ENCODE measurements at regions not wholly inside any gene's neighbourhood (a gene's known extent, or its start where the extent isn't known, plus 50 kb on each side); places are given as distances from the start of the nearest gene placed in this dataset.
"Not testable (repeated sequence)": the region's sequence is repeated elsewhere in the genome, so short reads cannot be mapped to it uniquely, and the experiment has no call there.

GRCh38 chrX:83416273-83416672 is 91.8 kb upstream of the POU3F4 start:
- Histone ChIP-seq H3K4me2 (ENCODE audit: low read depth, low read length, poor library complexity, severe bottlenecking) (no peak overlapping the region), H3K9me2 (replicated peaks; ENCODE audit: insufficient read depth, low read length) (no peaks in the 10 kb centered on the region), H3K9me3 (ENCODE audit: low read length) (peaks cover 8% of the 10 kb centered on the region), H3K27ac (ENCODE audit: low read length) (no peak overlapping the region), H3K4me1 (ENCODE audit: low read length) (no peaks in the 10 kb centered on the region), H4K20me1 (ENCODE audit: insufficient read depth, low read depth, low read length) (no peaks in the 10 kb centered on the region), H3K79me2 (ENCODE audit: low read length) (no peaks in the 10 kb centered on the region), H2AFZ (ENCODE audit: low read length) (no peak overlapping the region), H3K36me3 (ENCODE audit: insufficient read depth, low read length) (no peaks in the 10 kb centered on the region), H3K4me3 (ENCODE audit: low read length) (no peak overlapping the region), H3K9ac (ENCODE audit: low read length) (no peak overlapping the region), H3K27me3 (ENCODE audit: low read length) (no peaks in the 10 kb centered on the region)
- peak; percentile 65 for DNase-seq

- Histone ChIP-seq H3K9me2 (replicated peaks; ENCODE audit: insufficient read depth, low read length) (no peaks in the 10 kb centered on the region), H3K4me3 (ENCODE audit: low read length) (no peak overlapping the region), H3K4me2 (ENCODE audit: low read depth, low read length, poor library complexity, severe bottlenecking) (no peak overlapping the region), H2AFZ (ENCODE audit: low read length) (no peak overlapping the region), H3K36me3 (ENCODE audit: insufficient read depth, low read length) (no peaks in the 10 kb centered on the region), H3K9ac (ENCODE audit: low read length) (no peak overlapping the region), H4K20me1 (ENCODE audit: insufficient read depth, low read depth, low read length) (no peaks in the 10 kb centered on the region), H3K27me3 (ENCODE audit: low read length) (no peaks in the 10 kb centered on the region), H3K27ac (ENCODE audit: low read length) (no peak overlapping the region), H3K79me2 (ENCODE audit: low read length) (no peaks in the 10 kb centered on the region), H3K9me3 (ENCODE audit: low read length) (peaks cover 17% of the 10 kb centered on the region), H3K4me1 (ENCODE audit: low read length) (no peaks in the 10 kb centered on the region)
- no peak for DNase-seq
Measured at GRCh38 chrX:83419030-83419792, 88.9 kb upstream of the POU3F4 start.

DNA sequence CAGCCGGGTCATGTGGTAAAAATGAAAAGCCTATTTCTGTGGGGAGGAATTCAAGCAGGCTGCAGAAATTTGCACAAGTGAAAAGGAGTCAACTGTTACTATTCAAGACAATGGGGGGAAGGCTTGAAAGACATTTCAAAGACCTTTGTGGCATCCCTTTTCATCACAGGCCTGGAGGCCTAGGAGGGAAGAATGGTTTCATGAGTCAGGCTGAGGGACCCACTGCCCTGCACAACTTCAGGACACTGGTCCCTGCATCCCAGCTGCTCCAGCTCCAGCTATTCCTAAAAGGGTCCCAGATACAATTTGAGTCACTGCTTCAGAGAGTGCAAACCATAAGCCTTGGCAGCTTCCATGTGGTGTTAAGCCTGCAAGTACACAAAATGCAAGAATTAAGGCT is 85.3 kb upstream of the POU3F4 start:
- no peaks in the 10 kb centered on the region for H3K27me3 ChIP-seq (ENCODE audit: low read length)
- H3K9me2 ChIP-seq (replicated peaks; ENCODE audit: insufficient read depth, low read length), result no peaks in the 10 kb centered on the region
- H3K4me2 ChIP-seq (ENCODE audit: low read depth, low read length, poor library complexity, severe bottlenecking), result no peak overlapping the region
- no peaks in the 10 kb centered on the region for H3K36me3 ChIP-seq (ENCODE audit: insufficient read depth, low read length)
- no peak overlapping the region for H3K27ac ChIP-seq (ENCODE audit: low read length)
- no peak for DNase-seq
- H3K4me1 ChIP-seq (ENCODE audit: low read length), result no peaks in the 10 kb centered on the region
- no peak overlapping the region for H3K9ac ChIP-seq (ENCODE audit: low read length)
- no peaks in the 10 kb centered on the region for H3K79me2 ChIP-seq (ENCODE audit: low read length)
- H2AFZ ChIP-seq (ENCODE audit: low read length), result no peak overlapping the region
- H4K20me1 ChIP-seq (ENCODE audit: insufficient read depth, low read depth, low read length), result no peaks in the 10 kb centered on the region
- H3K4me3 ChIP-seq (ENCODE audit: low read length), result no peak overlapping the region
- H3K9me3 ChIP-seq (ENCODE audit: low read length), result peaks cover 25% of the 10 kb centered on the region

DNA sequence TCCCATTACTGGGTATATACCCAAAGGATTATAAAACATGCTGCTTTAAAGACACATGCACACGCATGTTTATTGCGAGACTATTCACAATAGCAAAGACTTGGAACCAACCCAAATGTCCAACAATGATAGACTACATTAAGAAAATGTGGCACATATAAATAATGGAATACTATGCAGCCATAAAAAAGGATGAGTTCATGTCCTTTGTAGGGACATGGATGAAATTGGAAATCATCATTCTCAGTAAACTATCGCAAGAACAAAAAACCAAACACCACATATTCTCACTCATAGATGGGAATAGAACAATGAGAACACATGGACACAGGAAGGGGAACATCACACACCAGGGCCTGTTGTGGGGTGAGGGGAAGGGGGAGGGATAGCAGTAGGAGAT is 65.5 kb upstream of the POU3F4 start:
- not testable (repeated sequence) for H3K27ac ChIP-seq (ENCODE audit: low read length); H2AFZ ChIP-seq (ENCODE audit: low read length); H3K79me2 ChIP-seq (ENCODE audit: low read length); H4K20me1 ChIP-seq (ENCODE audit: insufficient read depth, low read depth, low read length); H3K4me1 ChIP-seq (ENCODE audit: low read length); H3K4me2 ChIP-seq (ENCODE audit: low read depth, low read length, poor library complexity, severe bottlenecking); H3K9me2 ChIP-seq (replicated peaks; ENCODE audit: insufficient read depth, low read length); H3K9ac ChIP-seq (ENCODE audit: low read length); H3K27me3 ChIP-seq (ENCODE audit: low read length); H3K4me3 ChIP-seq (ENCODE audit: low read length); DNase-seq; H3K36me3 ChIP-seq (ENCODE audit: insufficient read depth, low read length)
- peaks cover 17% of the 10 kb centered on the region for H3K9me3 ChIP-seq (ENCODE audit: low read length)

DNA sequence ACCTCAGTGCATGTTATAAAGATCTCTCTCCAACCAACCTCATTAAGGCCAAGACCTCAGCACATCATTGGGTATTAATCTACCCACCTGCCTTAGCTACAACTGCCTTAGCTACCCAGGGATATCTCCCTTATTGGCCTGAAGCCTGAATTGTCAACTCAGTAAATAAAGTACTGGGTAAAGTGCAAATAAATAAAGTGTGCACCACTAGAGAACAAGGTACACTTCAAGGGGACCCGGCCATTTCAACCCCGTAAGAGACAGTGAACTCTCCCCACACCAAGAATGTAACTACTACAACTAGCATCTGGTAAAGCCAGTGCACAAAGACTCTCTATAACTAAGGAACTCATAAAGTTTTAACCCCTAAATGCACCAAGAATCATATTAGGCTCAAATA is 61.7 kb upstream of the POU3F4 start:
- Histone ChIP-seq H3K4me3 (ENCODE audit: low read length) (no peak overlapping the region), H4K20me1 (ENCODE audit: insufficient read depth, low read depth, low read length) (no peaks in the 10 kb centered on the region), H3K4me1 (ENCODE audit: low read length) (no peaks in the 10 kb centered on the region), H3K9me2 (replicated peaks; ENCODE audit: insufficient read depth, low read length) (no peaks in the 10 kb centered on the region), H3K4me2 (ENCODE audit: low read depth, low read length, poor library complexity, severe bottlenecking) (no peak overlapping the region), H3K79me2 (ENCODE audit: low read length) (no peaks in the 10 kb centered on the region), H3K36me3 (ENCODE audit: insufficient read depth, low read length) (no peaks in the 10 kb centered on the region), H3K27me3 (ENCODE audit: low read length) (no peaks in the 10 kb centered on the region), H3K27ac (ENCODE audit: low read length) (no peak overlapping the region), H3K9ac (ENCODE audit: low read length) (no peak overlapping the region), H3K9me3 (ENCODE audit: low read length) (peaks cover 21% of the 10 kb centered on the region), H2AFZ (ENCODE audit: low read length) (no peak overlapping the region)
- no peak for DNase-seq

All from Karpas-422 (cell line).